Keratinocyte (primary cell): ENCODE measurements at regions not wholly inside any gene's neighbourhood (a gene's known extent, or its start where the extent isn't known, plus 50 kb on each side); places are given as distances from the start of the nearest gene placed in this dataset.

Experiments used
- EZH2 ChIP-seq: IDR thresholded peaks from one replicate; pipeline ENCODE4 v1.6.1; 2012; ENCODE audit warnings: inconsistent platforms, mild to moderate bottlenecking, low read length, moderate library complexity
- TF ChIP-seq, protein P1 (sequence below), 3 experiments: IDR thresholded peaks in 1 of 3; conservative IDR thresholded peaks in 1 of 3; optimal IDR thresholded peaks in 1 of 3; 2 replicates in 2 of 3; 3 replicates in 1 of 3; pipeline versions ENCODE3 to v1.5.1; 2011; ENCODE audit warnings: low read length in 3 of 3, mild to moderate bottlenecking in 3 of 3, moderate library complexity in 2 of 3, control low read depth in 1 of 3, inconsistent platforms in 1 of 3; ENCODE audit not compliant: insufficient read depth in 2 of 3; ENCODE audit errors: extremely low read depth in 1 of 3

DNA sequence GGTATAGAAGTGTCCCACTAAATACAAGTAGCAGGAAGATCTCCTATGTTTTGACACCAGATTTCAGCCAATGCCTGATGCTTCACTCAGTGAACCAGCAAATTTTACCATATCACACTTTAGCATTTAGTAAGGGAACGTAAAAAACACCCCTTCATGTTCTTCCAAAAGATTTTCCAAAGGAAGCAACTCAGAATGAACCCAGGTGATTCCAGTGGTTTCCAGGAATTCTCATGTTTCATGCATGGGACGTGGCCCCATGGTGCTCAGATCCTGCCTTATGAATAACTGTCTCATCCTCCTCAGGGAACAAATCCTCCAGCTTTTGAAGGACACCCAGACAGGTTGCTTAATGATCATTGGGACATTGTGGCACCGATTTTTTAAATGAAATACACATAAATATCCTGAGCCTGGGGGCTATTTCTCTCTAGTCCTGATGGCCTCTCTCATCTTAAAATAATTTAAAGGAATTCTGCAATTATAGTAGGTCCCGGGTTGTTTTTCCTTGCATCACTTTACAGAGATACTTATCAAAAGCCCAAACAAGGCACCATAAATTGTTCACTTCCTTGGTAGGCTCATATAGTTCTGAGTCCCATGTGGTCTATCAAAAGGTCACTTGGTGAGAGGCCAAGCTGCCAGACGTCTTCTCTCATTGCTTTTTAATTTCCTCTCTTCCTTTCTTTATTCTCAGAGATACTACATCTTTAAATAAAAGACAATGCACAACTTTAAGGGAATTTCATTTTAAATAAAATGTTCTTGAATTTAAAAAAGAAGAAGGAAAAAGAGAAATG lies 261.0 kb downstream of the ZNF516 start:
- TF ChIP-seq, protein P1, sequence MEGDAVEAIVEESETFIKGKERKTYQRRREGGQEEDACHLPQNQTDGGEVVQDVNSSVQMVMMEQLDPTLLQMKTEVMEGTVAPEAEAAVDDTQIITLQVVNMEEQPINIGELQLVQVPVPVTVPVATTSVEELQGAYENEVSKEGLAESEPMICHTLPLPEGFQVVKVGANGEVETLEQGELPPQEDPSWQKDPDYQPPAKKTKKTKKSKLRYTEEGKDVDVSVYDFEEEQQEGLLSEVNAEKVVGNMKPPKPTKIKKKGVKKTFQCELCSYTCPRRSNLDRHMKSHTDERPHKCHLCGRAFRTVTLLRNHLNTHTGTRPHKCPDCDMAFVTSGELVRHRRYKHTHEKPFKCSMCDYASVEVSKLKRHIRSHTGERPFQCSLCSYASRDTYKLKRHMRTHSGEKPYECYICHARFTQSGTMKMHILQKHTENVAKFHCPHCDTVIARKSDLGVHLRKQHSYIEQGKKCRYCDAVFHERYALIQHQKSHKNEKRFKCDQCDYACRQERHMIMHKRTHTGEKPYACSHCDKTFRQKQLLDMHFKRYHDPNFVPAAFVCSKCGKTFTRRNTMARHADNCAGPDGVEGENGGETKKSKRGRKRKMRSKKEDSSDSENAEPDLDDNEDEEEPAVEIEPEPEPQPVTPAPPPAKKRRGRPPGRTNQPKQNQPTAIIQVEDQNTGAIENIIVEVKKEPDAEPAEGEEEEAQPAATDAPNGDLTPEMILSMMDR (optimal IDR thresholded peaks at IDR 0.05 in 1 of 3, IDR thresholded peaks at IDR 0.05 in 1 of 3, conservative IDR thresholded peaks at IDR 0.05 in 1 of 3; ENCODE audit: extremely low read depth in 1 of 3, insufficient read depth in 2 of 3, low read length in 3 of 3), result no peak
- TF ChIP-seq EZH2, result no peak
